ENCODE measurements at regions not wholly inside any gene's neighbourhood (a gene's known extent, or its start where the extent isn't known, plus 50 kb on each side); places are given as distances from the start of the nearest gene placed in this dataset.

GRCh38 chr3:162328649-162329048, 832.0 kb downstream of the OTOL1 start:
- H4K20me1 ChIP-seq (ENCODE audit: control insufficient read depth, extremely low read depth, insufficient read depth, low read length): no peaks in the 10 kb centered on the region
- no peak overlapping the region for H3K4me2 ChIP-seq (ENCODE audit: extremely low read depth, insufficient read depth, low read length)
- no peak for DNase-seq (ENCODE audit: low read depth in 2 of 2)
- H3K9ac ChIP-seq (ENCODE audit: insufficient read depth, low read length): no peak overlapping the region
- no peaks in the 10 kb centered on the region for H3K27me3 ChIP-seq (ENCODE audit: control insufficient read depth, insufficient read depth, low read length)
- H3K4me3 ChIP-seq (replicated peaks in 1 of 4; ENCODE audit: control extremely low read depth in 1 of 4, insufficient read depth in 1 of 4, low read depth in 3 of 4, low read length in 4 of 4): no peak overlapping the region
- no peak overlapping the region for H3K27ac ChIP-seq (ENCODE audit: insufficient read depth, low read length)
- no peak for TF ChIP-seq EZH2 (IDR thresholded peaks at IDR 0.05; ENCODE audit: low read length, missing control alignments)
- TF ChIP-seq, protein P1, sequence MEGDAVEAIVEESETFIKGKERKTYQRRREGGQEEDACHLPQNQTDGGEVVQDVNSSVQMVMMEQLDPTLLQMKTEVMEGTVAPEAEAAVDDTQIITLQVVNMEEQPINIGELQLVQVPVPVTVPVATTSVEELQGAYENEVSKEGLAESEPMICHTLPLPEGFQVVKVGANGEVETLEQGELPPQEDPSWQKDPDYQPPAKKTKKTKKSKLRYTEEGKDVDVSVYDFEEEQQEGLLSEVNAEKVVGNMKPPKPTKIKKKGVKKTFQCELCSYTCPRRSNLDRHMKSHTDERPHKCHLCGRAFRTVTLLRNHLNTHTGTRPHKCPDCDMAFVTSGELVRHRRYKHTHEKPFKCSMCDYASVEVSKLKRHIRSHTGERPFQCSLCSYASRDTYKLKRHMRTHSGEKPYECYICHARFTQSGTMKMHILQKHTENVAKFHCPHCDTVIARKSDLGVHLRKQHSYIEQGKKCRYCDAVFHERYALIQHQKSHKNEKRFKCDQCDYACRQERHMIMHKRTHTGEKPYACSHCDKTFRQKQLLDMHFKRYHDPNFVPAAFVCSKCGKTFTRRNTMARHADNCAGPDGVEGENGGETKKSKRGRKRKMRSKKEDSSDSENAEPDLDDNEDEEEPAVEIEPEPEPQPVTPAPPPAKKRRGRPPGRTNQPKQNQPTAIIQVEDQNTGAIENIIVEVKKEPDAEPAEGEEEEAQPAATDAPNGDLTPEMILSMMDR (conservative IDR thresholded peaks at IDR 0.05 in 1 of 2, IDR thresholded peaks at IDR 0.05 in 1 of 2; ENCODE audit: low read depth in 1 of 2, low read length in 2 of 2): no peak
- H3K9me3 ChIP-seq (ENCODE audit: control insufficient read depth, insufficient read depth, low read depth, low read length): no peaks in the 10 kb centered on the region
- H3K4me1 ChIP-seq (ENCODE audit: control insufficient read depth, extremely low read depth, insufficient read depth, low read length): no peaks in the 10 kb centered on the region
- no peaks in the 10 kb centered on the region for H3K79me2 ChIP-seq (ENCODE audit: control insufficient read depth, insufficient read depth, low read length)
- no peak overlapping the region for H2AFZ ChIP-seq (ENCODE audit: low read length)
- no peaks in the 10 kb centered on the region for H3K36me3 ChIP-seq (ENCODE audit: control insufficient read depth, insufficient read depth, low read length)

- H3K4me1 ChIP-seq (ENCODE audit: control insufficient read depth, extremely low read depth, insufficient read depth, low read length): no peaks in the 10 kb centered on the region
Measured at GRCh38 chr3:162329514-162329913, 832.9 kb downstream of the OTOL1 start.

GRCh38 chr3:162332344-162332743, 835.7 kb downstream of the OTOL1 start:
- Histone ChIP-seq H4K20me1 (ENCODE audit: control insufficient read depth, extremely low read depth, insufficient read depth, low read length) (no peaks in the 10 kb centered on the region), H3K4me3 (replicated peaks in 1 of 4; ENCODE audit: control extremely low read depth in 1 of 4, insufficient read depth in 1 of 4, low read depth in 3 of 4, low read length in 4 of 4) (no peak overlapping the region), H3K9me3 (ENCODE audit: control insufficient read depth, insufficient read depth, low read depth, low read length) (no peaks in the 10 kb centered on the region), H3K9ac (ENCODE audit: insufficient read depth, low read length) (no peak overlapping the region), H3K79me2 (ENCODE audit: control insufficient read depth, insufficient read depth, low read length) (no peaks in the 10 kb centered on the region), H3K4me1 (ENCODE audit: control insufficient read depth, extremely low read depth, insufficient read depth, low read length) (no peaks in the 10 kb centered on the region), H3K36me3 (ENCODE audit: control insufficient read depth, insufficient read depth, low read length) (no peaks in the 10 kb centered on the region), H3K4me2 (ENCODE audit: extremely low read depth, insufficient read depth, low read length) (no peak overlapping the region), H3K27ac (ENCODE audit: insufficient read depth, low read length) (no peak overlapping the region), H2AFZ (ENCODE audit: low read length) (no peak overlapping the region), H3K27me3 (ENCODE audit: control insufficient read depth, insufficient read depth, low read length) (no peaks in the 10 kb centered on the region)
- DNase-seq (ENCODE audit: low read depth in 2 of 2): no peak
- TF ChIP-seq, protein P1 (conservative IDR thresholded peaks at IDR 0.05 in 1 of 2, IDR thresholded peaks at IDR 0.05 in 1 of 2; ENCODE audit: low read depth in 1 of 2, low read length in 2 of 2): no peak
- no peak for TF ChIP-seq EZH2 (IDR thresholded peaks at IDR 0.05; ENCODE audit: low read length, missing control alignments)

More at GRCh38 chr3:162329514-162329913, 832.9 kb downstream of the OTOL1 start:
- Histone ChIP-seq H3K27me3 (ENCODE audit: control insufficient read depth, insufficient read depth, low read length) (no peaks in the 10 kb centered on the region), H2AFZ (ENCODE audit: low read length) (no peak overlapping the region), H4K20me1 (ENCODE audit: control insufficient read depth, extremely low read depth, insufficient read depth, low read length) (no peaks in the 10 kb centered on the region), H3K27ac (ENCODE audit: insufficient read depth, low read length) (no peak overlapping the region), H3K36me3 (ENCODE audit: control insufficient read depth, insufficient read depth, low read length) (no peaks in the 10 kb centered on the region), H3K9me3 (ENCODE audit: control insufficient read depth, insufficient read depth, low read depth, low read length) (no peaks in the 10 kb centered on the region), H3K9ac (ENCODE audit: insufficient read depth, low read length) (no peak overlapping the region), H3K4me2 (ENCODE audit: extremely low read depth, insufficient read depth, low read length) (no peak overlapping the region), H3K4me3 (replicated peaks in 1 of 4; ENCODE audit: control extremely low read depth in 1 of 4, insufficient read depth in 1 of 4, low read depth in 3 of 4, low read length in 4 of 4) (no peak overlapping the region), H3K79me2 (ENCODE audit: control insufficient read depth, insufficient read depth, low read length) (no peaks in the 10 kb centered on the region)
- no peak for DNase-seq (ENCODE audit: low read depth in 2 of 2)
- TF ChIP-seq, protein P1 (conservative IDR thresholded peaks at IDR 0.05 in 1 of 2, IDR thresholded peaks at IDR 0.05 in 1 of 2; ENCODE audit: low read depth in 1 of 2, low read length in 2 of 2): no peak
- TF ChIP-seq EZH2 (IDR thresholded peaks at IDR 0.05; ENCODE audit: low read length, missing control alignments): no peak
